ENCODE measurements at regions not wholly inside any gene's neighbourhood (a gene's known extent, or its start where the extent isn't known, plus 50 kb on each side); places are given as distances from the start of the nearest gene placed in this dataset.
"Not testable (repeated sequence)": the region's sequence is repeated elsewhere in the genome, so short reads cannot be mapped to it uniquely, and the experiment has no call there.

DNA sequence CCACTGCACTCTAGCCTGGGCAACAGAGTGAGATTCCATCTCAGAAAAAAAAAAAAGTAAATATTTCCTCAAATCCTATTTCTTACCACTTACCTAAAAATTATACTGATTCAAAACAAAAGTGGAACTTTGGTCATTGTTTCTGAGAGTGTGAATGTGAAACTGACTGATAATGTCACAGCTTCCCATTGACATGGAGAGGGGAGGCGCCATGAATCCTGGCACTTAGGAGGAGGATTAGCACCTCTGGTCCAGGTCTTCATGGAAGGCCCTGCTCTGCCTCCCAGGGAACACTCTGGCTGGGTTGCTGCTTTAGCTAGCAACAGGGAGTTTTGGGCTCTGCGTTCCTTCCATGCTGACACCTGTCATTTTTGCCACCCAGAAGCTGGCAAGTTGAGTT is 154.3 kb upstream of the SALL1 start:
- DNase-seq (ENCODE audit: low read depth in 2 of 3, low spot score in 2 of 3) = no peak

DNA sequence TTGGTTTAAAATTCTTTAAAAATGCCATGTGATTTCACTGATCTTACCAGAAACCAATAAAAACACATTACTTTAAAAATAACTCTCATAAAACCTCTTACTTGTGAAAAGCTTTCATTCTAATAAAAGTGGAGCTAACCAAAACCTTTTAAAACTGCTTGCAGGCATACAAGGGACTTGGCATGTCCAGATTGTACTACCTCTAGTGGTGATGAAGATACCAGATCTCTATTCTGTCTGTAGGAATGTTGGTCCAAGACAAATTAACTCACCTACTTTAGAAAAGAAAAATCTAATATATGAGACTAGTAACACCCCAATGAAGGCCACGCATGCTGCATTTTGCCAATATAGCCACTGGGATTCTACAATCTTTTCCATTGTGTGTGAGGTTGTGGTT is 151.0 kb upstream of the SALL1 start:
- DNase-seq (ENCODE audit: low read depth in 2 of 3, low spot score in 2 of 3) = no peak

DNA sequence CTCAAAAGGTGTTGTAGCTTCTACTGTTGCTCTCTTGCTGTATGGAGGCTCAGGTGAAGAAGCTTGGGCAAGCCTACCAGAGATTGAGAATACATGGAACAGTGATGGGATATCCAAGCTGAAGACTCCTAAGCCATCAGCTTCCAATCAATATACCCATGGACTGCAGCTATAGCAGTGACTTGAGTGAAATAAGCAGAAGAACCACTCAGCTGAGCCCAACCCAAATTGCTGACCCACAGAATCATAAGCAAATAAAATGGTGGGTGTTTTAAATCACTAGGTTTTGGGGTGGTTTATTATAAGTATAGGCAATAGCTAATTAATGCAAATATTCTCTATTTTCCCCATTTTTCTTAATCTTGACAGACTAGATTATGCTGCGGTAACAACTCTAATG is 147.7 kb upstream of the SALL1 start:
- DNase-seq (ENCODE audit: low read depth in 2 of 3, low spot score in 2 of 3) = no peak

DNA sequence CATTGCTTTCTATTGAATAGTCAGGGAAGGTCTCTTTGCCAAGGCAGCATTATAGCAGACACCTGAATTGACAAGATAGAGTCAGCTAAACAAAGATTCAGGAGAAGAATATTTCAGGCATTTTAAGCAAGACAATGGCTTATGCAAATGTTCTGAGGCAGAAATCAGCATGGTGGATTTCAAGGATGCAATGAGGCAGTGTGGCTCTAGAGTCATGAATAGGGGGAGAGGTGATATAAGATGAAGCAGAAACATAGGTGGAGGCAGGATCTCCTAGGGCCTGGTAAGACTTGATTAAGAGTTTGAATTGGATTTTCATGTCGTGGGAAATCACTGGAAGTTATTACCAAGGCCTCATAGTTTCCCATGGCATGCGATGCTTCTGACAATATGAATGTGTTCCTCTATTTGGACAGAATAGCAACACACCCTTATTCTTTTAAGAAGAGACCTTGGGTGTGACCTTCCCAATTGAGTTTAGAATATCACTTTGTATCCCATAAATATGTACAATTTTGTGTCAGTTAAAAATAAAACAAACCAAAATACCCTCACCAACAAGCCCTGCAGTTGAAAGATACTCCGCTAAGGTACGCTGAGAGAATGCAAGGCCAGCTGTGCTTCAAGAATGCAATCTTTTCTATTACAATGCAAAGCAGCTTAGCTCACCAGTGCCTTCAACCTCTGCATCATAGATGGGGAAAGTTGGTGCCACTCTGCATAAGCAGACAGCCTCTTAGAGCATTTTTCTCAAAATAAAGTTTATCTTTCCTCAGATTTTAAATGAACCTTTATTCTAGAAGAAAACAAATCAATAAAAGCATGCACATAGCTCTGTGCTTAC is 139.6 kb upstream of the SALL1 start:
- DNase-seq (ENCODE audit: low read depth in 2 of 3, low spot score in 2 of 3) = no peak

DNA sequence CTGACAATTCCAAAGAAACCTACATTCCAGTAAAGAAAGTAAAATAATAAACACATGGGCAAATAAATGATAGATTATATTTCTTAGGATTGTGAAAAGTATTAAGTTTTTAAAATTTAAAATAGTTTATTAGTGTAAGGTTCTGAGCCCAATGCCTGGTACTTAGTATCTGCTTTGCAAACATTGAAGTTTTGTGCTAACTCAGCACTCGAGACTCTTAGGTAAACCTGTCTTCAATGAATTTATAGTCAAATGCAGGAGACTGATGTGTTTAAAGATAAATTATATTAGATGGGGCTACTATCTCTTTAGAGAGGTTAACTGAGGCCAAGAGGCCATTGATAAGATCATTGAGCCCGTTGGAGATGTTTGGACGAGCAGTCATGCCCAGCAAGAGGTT is 138.3 kb upstream of the SALL1 start:
- DNase-seq (ENCODE audit: low read depth in 2 of 3, low spot score in 2 of 3) = no peak

DNA sequence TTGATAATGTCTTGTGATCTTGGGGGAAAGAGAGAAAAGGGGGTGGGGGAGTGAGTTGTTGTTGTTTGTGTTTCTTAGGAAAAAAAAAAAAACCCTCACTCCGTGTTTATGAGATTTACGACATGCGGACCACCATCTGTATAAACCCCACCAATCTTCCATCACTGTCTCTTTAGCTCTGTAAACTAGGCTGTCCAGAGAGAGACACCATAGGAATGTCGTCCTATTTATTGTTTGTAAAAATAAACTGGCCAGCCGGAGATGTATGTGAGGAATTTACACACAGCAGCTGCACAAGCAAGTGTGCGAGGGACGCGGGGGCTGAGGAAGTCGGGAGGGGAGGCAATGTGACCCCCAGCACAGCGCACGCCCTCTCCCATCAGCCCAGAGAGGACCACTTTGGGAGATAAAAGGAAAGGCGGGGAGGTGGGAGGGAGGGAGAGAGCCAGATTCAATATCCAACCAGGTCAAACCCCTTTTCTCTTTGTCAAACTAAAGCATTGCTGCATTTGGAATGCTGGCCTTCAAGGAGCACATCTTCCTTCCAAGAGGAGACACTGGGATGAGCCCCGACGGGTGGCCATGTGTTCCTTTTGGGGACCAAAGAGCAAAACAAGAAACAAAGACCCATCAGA is 136.2 kb upstream of the SALL1 start:
- no peak for DNase-seq (ENCODE audit: low read depth in 2 of 3, low spot score in 2 of 3)

DNA sequence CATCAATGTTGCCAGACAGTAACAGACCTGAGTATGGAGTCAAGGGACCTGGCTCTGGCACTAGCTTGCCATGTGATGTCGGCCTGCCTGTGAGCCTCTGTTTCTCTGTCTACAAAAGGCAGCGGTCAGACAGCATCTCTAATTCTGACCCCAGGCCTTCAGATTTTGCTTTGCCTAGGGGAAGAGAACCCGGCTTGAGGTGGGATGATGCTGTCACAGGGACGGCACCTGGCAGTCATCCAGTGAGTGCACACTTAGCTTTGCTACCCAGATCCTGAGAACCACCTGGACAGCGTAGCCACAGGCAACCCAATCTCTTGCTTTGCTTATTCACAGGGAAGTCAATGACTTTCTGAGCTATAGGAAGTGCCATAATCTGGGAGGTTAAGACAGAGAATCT is 135.2 kb upstream of the SALL1 start:
- DNase-seq (ENCODE audit: low read depth in 2 of 3, low spot score in 2 of 3) = no peak

DNA sequence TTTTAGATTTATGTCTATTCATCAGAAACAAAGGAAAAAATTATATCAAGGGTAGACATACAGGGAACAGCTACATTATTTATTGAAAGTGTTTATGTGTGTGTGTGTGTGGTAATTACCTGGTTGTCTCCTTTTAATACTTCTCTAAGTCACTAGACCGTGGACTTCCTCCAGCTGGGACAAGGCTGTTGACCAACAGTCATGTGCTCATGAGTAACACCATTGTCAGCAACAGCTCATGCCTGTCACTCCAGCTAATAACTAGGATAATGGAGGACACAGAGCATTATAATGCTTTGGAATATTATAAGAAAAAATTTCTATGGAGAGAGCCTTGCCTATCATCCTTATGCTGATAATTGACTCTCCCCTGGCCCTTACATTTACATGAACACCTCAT is 125.3 kb upstream of the SALL1 start:
- no peak for DNase-seq (ENCODE audit: low read depth in 2 of 3, low spot score in 2 of 3)

DNA sequence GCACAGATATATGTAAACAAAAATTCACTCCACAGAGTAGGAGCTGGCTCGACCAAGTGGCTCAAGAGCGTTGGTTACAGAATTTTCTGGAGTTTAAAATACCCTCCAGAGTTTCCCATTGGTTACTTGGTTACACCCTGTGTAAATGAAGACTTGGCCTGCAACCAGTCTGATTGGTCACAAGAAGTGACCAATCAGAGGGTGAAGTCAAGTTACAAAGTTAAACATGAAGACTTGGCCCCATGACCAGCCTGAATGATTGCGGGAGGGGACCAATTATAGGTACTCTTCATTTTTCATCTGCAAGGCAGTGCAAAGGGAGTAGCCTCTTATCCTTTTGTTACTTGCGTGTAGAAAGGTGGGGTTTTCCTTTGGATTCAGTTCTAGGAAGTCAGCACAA is 121.3 kb upstream of the SALL1 start:
- no peak for DNase-seq (ENCODE audit: low read depth in 2 of 3, low spot score in 2 of 3)

DNA sequence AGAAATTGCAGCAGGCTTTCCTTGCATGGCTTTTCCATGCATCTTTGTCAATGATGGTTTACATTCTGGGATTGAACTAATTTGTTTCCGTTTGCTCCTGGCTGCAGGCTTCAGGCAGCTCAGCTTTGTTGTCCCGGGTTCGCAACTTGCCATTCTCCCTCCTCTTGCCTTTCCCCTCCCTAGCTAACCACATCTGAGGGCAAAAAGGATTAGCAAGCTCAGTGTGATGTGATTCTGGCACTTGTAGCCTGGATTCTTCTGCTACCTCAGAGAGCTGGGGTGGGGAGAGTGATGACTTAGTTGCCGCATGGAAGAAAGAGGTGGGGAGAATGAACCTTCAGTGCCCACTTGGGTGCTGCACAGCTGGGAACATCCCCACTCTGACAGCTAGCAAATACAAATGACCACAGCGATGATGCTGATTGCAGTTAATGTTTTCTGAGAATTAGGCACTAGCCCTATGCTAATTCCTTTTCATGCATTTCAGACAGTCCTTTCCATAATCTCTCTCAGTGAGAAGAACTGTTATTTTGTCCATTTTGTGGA is 120.2 kb upstream of the SALL1 start:
- no peak for DNase-seq (ENCODE audit: low read depth in 2 of 3, low spot score in 2 of 3)

DNA sequence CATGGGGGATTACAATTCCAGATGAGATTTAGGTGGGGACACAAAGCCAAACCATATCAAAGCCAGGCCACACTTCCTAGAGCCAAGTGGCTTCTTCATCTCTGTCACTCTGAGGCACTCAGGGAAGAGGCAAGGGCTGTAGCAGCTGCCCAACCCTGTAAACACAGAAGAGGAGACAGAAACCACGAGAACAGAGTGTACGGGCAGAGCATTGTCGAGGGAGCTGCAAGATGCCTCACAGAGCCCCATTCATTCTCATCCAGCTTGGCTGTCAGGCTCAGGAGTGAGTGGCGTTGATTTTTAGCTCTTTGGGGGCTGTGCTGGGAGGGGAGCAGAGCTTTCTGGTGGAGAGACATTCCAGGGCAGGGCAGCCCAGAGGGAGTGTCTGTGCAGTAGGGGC is 117.2 kb upstream of the SALL1 start:
- DNase-seq (ENCODE audit: low read depth in 2 of 3, low spot score in 2 of 3) = no peak

DNA sequence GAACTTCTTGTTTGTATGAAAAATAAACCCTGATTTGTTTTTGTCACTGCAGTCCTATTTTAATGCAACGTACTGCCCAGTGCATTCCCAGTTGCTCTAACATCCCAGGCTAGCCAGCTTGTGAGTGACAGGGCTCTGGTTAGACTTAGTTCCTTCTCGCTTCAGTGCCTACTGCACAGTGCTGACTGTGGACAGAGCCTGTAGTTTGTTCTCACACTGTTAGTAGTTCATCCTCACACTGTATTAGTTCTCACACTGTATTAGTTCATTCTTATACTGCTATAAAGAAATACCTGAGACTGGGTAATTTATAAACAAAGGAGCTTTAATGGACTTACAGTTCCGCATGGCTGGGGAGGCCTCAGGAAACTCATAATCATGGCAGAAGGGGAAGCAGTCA is 116.6 kb upstream of the SALL1 start:
- DNase-seq (ENCODE audit: low read depth in 2 of 3, low spot score in 2 of 3) = no peak

DNA sequence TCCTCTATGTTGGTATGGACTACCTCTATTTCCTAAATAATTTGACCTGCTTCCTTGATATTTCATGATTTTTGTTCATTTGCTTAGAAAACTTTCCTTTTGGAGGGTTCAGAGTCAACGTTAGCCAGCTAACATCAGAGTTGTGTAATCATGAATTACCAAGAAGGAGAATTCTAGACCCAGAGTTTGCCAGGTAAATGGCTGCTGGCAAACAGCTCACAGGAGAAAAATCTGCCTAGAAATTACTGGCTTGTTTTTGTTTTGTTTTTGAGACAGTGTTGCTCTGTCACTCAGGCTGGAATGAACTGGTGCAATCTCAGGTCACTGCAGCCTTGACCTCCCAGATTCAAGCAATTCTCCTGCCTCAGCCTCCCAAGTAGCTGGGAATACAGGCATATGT is 111.4 kb upstream of the SALL1 start:
- no peak for DNase-seq (ENCODE audit: low read depth in 2 of 3, low spot score in 2 of 3)

DNA sequence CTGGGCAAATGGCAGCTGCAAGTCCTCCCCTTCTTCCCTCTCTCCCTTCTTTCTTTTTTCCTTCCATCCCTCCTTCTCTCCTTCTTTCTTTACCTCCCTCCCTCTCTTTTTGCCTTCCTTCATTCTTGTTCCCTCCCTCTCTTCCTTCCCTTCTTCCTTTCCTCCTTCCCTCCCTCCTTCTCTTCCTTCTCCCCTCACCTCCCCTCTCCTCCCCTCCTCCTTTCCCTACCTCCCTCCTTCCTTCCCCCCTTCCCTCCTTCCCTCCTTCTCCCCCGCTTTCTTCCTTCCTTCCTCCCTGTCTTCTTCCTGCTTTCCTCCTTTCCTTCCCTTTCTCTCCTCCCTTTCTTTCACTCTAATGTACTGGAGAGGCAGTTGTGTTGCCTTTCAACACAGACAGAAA is 110.8 kb upstream of the SALL1 start:
- no peak for DNase-seq (ENCODE audit: low read depth in 2 of 3, low spot score in 2 of 3)

DNA sequence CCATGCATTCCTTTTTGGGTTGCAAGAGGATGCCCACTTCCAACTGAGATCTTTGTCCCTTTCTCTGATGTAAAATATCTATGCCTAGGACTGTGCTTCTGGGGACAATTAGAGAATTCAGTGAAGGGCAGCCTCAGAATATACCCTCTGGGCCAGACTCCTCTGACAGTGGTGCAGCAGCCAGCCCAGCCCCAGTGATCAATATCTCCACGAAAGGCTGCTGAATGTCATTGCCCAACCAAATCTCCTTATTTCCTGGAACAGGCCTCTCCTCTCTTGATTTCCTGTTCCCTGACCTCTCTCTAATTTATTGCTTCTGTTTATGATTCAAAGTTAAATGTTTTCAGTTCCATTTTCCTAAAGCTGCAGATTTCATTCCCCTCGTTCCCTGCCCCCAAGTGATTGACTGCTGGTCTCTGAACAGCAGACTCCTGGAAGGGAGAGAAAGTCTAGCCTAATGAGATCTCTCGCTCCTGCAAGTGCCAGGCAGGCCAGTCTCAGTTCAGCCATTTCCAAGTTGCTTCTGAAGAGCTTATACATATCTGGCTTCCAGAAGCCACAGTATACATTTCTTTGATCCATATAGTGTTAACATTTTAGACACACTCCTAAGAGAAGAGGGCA is 104.4 kb upstream of the SALL1 start:
- DNase-seq (ENCODE audit: low read depth in 2 of 3, low spot score in 2 of 3) = no peak

DNA sequence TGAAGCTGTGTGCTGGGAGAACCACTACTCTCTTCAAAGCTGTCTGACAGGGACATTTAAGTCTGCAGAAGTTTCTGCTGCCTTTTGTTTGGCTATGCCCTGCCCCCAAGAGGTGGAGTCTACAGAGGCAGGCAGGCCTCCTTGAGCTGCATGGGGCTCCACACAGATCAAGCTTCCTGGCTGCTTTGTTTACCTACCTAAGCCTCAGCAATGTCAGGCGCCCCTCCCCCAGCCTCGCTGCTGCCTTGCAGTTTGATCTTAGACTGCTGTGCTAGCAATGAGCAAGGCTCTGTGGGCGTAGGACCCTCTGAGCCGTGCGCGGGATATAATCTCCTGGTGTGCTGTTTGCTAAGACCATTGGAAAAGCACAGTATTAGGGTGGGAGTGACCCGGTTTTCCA is 103.3 kb upstream of the SALL1 start:
- DNase-seq (ENCODE audit: low read depth in 2 of 3, low spot score in 2 of 3) = not testable (repeated sequence)

DNA sequence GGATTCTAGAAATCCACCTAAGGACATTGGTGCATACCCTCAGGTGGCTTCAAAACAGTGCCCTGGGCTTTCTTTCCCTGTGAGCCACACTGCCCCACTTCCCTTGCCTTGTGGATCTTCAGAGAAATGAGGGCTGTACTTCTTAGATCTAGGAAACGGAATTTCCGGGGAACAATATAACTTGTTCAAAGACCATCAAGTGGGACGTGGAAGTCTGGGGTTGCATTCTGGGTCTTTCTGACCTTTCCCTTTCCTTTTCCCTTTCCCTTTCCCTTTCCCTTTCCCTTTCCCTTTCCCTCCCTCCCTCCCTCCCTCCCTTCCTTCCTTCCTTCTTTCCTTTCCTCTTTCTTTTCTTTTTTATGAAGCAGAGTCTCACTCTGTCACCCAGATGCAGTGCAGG is 97.1 kb upstream of the SALL1 start:
- DNase-seq (ENCODE audit: low read depth in 2 of 3, low spot score in 2 of 3) = no peak

DNA sequence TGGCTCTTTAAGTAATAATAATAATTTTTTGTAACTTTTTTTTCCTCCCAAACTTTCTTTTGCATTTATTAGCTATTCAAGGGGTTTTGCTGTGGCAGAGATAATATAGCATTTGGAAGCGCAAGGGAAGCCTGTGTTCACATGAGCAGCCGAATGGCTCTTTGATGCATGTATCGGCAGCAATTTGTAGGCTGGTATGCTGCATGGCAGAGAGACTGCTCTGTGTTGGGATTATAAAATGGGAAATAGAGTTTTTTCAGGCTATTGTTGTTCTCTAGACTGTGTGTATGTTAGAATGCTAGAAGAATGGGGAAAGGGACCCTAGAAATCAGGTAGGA is 94.6 kb upstream of the SALL1 start:
- no peak for DNase-seq (ENCODE audit: low read depth in 2 of 3, low spot score in 2 of 3)

DNA sequence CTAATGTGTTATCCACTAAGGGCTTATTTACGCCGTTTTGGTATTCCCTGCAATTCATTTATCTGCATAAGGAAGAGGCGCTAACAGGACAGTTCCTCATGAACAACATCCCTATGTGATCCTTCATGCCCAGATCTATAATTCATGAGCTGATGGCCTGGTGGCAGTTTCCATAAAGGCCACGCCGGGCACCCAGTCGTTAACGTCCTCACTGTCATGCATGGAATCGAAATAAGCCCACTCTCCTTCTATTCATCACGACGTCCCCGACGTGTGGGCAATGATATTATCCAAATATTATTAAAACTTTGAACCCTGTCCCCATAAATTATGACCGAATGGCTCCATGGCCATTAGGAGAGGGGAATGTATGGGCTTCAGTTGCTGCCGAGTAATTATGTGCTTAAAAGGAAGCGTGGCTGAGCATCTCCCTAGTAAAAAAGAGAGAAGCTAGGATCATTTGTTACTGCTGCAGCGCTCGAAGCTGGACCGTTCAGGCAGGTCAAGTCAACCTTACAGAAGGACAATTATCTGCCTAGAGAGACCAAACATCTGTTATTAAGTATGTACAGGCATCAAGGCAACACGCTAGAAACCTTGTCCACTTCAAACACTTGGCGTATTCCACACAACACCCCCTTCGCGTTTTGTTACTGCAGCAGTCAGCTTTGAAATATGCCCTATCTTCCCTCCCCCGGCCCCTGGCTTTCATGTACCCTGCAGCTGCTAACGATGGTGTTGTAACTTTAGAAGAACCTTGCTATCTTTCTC is 94.0 kb upstream of the SALL1 start:
- DNase-seq (ENCODE audit: low read depth in 2 of 3, low spot score in 2 of 3) = no peak

DNA sequence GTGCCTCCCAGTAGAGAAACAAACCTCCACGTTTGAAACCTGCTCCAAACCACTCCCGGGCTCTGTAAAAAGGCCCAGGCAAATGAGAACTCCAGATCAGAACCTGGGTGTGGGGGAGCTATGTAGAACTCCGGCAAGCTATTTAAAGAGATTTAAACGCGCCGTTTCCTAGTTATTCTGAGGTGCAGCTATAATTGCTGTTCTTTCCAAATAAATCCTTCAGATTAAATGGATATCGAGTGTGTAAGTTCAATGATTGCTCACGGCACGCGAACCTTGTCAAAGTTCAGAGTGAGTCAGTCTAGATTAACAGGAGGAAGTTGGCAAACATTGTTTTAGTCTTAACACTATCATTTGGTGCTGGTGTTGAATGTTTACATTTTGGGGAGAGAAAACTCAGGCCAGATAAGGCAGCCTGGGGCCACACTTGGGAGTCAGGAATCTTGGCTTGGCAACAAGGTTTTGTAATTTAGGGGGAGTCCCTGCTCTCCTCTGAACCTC is 92.9 kb upstream of the SALL1 start:
- DNase-seq (ENCODE audit: low read depth in 2 of 3, low spot score in 2 of 3) = no peak
